Spleen (tissue), 7 donors: ENCODE measurements at regions not wholly inside any gene's neighbourhood (a gene's known extent, or its start where the extent isn't known, plus 50 kb on each side); places are given as distances from the start of the nearest gene placed in this dataset.

Experiments
- CTCF ChIP-seq, 11 experiments: fragments of 200-600 bp in 7 of 11; fragments of 450-650 bp in 4 of 11; sonication (generic) in 4 of 11; IDR thresholded peaks in 8 of 11; conservative IDR thresholded peaks in 3 of 11; 1 replicate in 7 of 11; 2 replicates in 4 of 11; pipeline versions ENCODE4 v1.4.0 to v1.8.0; 2016 to 2021; ENCODE audit warnings: antibody characterized with exemption in 11 of 11, inconsistent platforms in 4 of 11, mild to moderate bottlenecking in 1 of 11
- POLR2A ChIP-seq, 3 donors: fragments of 450-650 bp; IDR thresholded peaks; one replicate each; pipeline ENCODE4 v1.5.1; 2017; ENCODE audit warnings: antibody characterized with exemption in 3 of 3, mild to moderate bottlenecking in 1 of 3
- donor health status: DM: no; HTN: no; CAD: no; lungs with moderate emphysema.
- donor health status: DM: no; HTN: no; CAD: no.
- donor health status: DM: no; HTN: no; CAD: no.

GRCh38 chr2:18883616-18884456 lies 294.5 kb upstream of the NT5C1B start:
- TF ChIP-seq CTCF (IDR thresholded peaks at IDR 0.05 in 8 of 11, conservative IDR thresholded peaks at IDR 0.05 in 3 of 11) (peak in 2 of 11 experiments; percentile 16), POLR2A (IDR thresholded peaks at IDR 0.05) (no peak)
